ENCODE measurements at regions not wholly inside any gene's neighbourhood (a gene's known extent, or its start where the extent isn't known, plus 50 kb on each side); places are given as distances from the start of the nearest gene placed in this dataset.
A peak's percentile ranks its signal among the peaks of the same experiment; 100 is the strongest.

DNA sequence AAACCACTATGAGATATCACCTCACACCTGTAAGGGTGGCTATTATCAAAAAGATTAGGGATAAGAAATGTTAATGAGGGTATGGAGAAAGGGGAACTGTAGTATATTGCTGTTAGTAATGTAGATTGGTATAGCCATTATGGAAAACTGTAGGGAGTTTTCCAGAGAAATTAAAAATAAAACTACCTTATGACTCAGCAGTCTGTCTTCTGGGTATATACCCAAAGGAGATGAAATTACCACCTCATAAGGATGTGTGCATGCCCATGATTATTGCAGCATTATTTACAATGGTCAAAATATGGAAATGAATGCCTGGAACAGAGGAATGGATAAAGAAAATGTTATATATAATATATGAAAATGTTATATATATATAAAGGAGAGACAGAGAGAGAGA, 303.8 kb downstream of the METTL15 start:
- no peak for DNase-seq (ENCODE audit: low spot score)
- no peaks in the 10 kb centered on the region for H3K4me1 Mint-ChIP-seq (ENCODE audit: low read depth)
- TF ChIP-seq, protein P1, sequence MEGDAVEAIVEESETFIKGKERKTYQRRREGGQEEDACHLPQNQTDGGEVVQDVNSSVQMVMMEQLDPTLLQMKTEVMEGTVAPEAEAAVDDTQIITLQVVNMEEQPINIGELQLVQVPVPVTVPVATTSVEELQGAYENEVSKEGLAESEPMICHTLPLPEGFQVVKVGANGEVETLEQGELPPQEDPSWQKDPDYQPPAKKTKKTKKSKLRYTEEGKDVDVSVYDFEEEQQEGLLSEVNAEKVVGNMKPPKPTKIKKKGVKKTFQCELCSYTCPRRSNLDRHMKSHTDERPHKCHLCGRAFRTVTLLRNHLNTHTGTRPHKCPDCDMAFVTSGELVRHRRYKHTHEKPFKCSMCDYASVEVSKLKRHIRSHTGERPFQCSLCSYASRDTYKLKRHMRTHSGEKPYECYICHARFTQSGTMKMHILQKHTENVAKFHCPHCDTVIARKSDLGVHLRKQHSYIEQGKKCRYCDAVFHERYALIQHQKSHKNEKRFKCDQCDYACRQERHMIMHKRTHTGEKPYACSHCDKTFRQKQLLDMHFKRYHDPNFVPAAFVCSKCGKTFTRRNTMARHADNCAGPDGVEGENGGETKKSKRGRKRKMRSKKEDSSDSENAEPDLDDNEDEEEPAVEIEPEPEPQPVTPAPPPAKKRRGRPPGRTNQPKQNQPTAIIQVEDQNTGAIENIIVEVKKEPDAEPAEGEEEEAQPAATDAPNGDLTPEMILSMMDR (IDR thresholded peaks at IDR 0.05) = no peak
- no peaks in the 10 kb centered on the region for H3K27me3 Mint-ChIP-seq (ENCODE audit: low read depth)
- H3K9me3 Mint-ChIP-seq (ENCODE audit: low read depth) = peaks cover 3% of the 10 kb centered on the region
- no peak overlapping the region for H3K27ac Mint-ChIP-seq (ENCODE audit: unreplicated experiment)
- no peaks in the 10 kb centered on the region for H3K36me3 Mint-ChIP-seq (ENCODE audit: low read depth)
- H3K4me3 Mint-ChIP-seq (ENCODE audit: unreplicated experiment) = no peak overlapping the region

- Mint-ChIP-seq H3K27ac (ENCODE audit: unreplicated experiment) (no peak overlapping the region), H3K9me3 (ENCODE audit: low read depth) (peaks cover 3% of the 10 kb centered on the region), H3K36me3 (ENCODE audit: low read depth) (peaks cover 2% of the 10 kb centered on the region), H3K4me1 (ENCODE audit: low read depth) (no peaks in the 10 kb centered on the region), H3K4me3 (ENCODE audit: unreplicated experiment) (no peak overlapping the region), H3K27me3 (ENCODE audit: low read depth) (no peaks in the 10 kb centered on the region)
- no peak for DNase-seq (ENCODE audit: low spot score)
- TF ChIP-seq, protein P1 (IDR thresholded peaks at IDR 0.05) = no peak
Observed at GRCh38 chr11:28401446-28401845, 293.3 kb downstream of the METTL15 start.

- TF ChIP-seq, protein P1 (IDR thresholded peaks at IDR 0.05) = no peak
- H3K9me3 Mint-ChIP-seq (ENCODE audit: low read depth) = peaks cover 4% of the 10 kb centered on the region
- H3K36me3 Mint-ChIP-seq (ENCODE audit: low read depth) = peaks cover 3% of the 10 kb centered on the region
- H3K4me3 Mint-ChIP-seq (ENCODE audit: unreplicated experiment) = no peak overlapping the region
- H3K27me3 Mint-ChIP-seq (ENCODE audit: low read depth) = no peaks in the 10 kb centered on the region
- no peak for DNase-seq (ENCODE audit: low spot score)
- no peak overlapping the region for H3K27ac Mint-ChIP-seq (ENCODE audit: unreplicated experiment)
- no peaks in the 10 kb centered on the region for H3K4me1 Mint-ChIP-seq (ENCODE audit: low read depth)
Observed at GRCh38 chr11:28400331-28401100, 292.3 kb downstream of the METTL15 start.

DNA sequence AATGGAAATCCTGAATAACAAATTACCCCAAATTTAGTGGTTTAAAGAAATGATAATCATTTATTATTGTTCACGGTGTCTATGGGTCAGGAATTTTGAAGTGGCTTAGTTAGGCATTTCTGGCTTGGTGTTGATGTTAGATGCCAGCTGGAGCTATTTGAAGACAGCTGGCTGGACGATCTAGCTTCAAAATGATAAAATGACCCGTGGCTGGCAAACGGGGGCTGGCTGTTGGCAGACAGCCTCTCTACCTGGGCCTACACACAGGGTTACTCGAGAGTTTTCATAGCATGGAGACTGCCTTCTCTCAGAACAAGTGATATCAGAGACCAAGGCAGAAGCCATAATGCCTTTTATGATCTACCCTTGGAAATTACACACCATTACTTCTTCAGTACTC, 285.2 kb downstream of the METTL15 start:
- DNase-seq (ENCODE audit: low spot score) = no peak
- H3K9me3 Mint-ChIP-seq (ENCODE audit: low read depth) = peaks cover 10% of the 10 kb centered on the region
- H3K4me3 Mint-ChIP-seq (ENCODE audit: unreplicated experiment) = no peak overlapping the region
- TF ChIP-seq, protein P1 (IDR thresholded peaks at IDR 0.05) = no peak
- H3K27me3 Mint-ChIP-seq (ENCODE audit: low read depth) = no peaks in the 10 kb centered on the region
- H3K36me3 Mint-ChIP-seq (ENCODE audit: low read depth) = peaks cover 7% of the 10 kb centered on the region
- H3K4me1 Mint-ChIP-seq (ENCODE audit: low read depth) = no peaks in the 10 kb centered on the region
- no peak overlapping the region for H3K27ac Mint-ChIP-seq (ENCODE audit: unreplicated experiment)

DNA sequence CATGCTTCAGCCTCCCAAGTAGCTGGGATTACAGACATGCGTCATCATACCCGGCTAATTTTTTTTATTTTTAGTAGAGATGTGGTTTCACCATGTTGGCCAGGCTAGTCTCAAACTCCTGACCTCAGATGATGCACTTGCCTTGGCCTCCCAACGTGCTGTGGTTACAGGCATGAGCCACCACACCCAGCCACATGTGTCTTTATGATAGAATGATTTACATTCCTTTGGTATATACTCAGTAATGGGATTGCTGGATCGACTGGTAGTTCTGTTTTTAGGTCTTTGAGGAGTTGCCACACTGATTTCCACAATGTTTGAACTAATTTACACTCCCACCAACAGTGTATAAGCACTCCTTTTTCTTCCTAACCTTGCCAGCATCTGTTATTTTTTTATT, 276.2 kb downstream of the METTL15 start:
- H3K9me3 Mint-ChIP-seq (ENCODE audit: low read depth) = peaks cover 32% of the 10 kb centered on the region
- H3K27ac Mint-ChIP-seq (ENCODE audit: unreplicated experiment) = peak overlapping the region; percentile 63
- TF ChIP-seq, protein P1 (IDR thresholded peaks at IDR 0.05) = no peak
- H3K36me3 Mint-ChIP-seq (ENCODE audit: low read depth) = peaks cover 5% of the 10 kb centered on the region
- H3K27me3 Mint-ChIP-seq (ENCODE audit: low read depth) = no peaks in the 10 kb centered on the region
- DNase-seq (ENCODE audit: low spot score) = no peak
- H3K4me3 Mint-ChIP-seq (ENCODE audit: unreplicated experiment) = no peak overlapping the region
- H3K4me1 Mint-ChIP-seq (ENCODE audit: low read depth) = peaks cover 12% of the 10 kb centered on the region

Measured in chondrocyte (in vitro differentiated cells).